ENCODE measurements at regions not wholly inside any gene's neighbourhood (a gene's known extent, or its start where the extent isn't known, plus 50 kb on each side); places are given as distances from the start of the nearest gene placed in this dataset.

GRCh38 chr2:66273933-66274490, 160.9 kb upstream of the MEIS1 start:
- Histone ChIP-seq H3K36me3 (no peaks in the 10 kb centered on the region), H3K27ac (no peak overlapping the region), H3K4me3 (no peak overlapping the region), H3K9me3 (no peaks in the 10 kb centered on the region), H3K4me1 (ENCODE audit: control insufficient read depth in 1 of 2, low read depth in 2 of 2) (no peaks in the 10 kb centered on the region), H3K27me3 (replicated peaks; ENCODE audit: insufficient read depth) (peaks cover 4% of the 10 kb centered on the region)
- ATAC-seq (ENCODE audit: insufficient number of reproducible peaks, low FRiP score, low read depth): no peak
- TF ChIP-seq CTCF (IDR thresholded peaks at IDR 0.05): no peak
- DNase-seq (ENCODE audit: low spot score): no peak

GRCh38 chr2:66272751-66273150, 162.2 kb upstream of the MEIS1 start:
- Histone ChIP-seq H3K9me3 (no peaks in the 10 kb centered on the region), H3K4me1 (ENCODE audit: control insufficient read depth in 1 of 2, low read depth in 2 of 2) (no peaks in the 10 kb centered on the region), H3K4me3 (no peak overlapping the region), H3K36me3 (no peaks in the 10 kb centered on the region), H3K27ac (no peak overlapping the region), H3K27me3 (replicated peaks; ENCODE audit: insufficient read depth) (no peaks in the 10 kb centered on the region)
- no peak for DNase-seq (ENCODE audit: low spot score)
- no peak for ATAC-seq (ENCODE audit: insufficient number of reproducible peaks, low FRiP score, low read depth)
- TF ChIP-seq CTCF (IDR thresholded peaks at IDR 0.05): no peak

- Histone ChIP-seq H3K27me3 (replicated peaks; ENCODE audit: insufficient read depth) (no peaks in the 10 kb centered on the region), H3K27ac (no peak overlapping the region), H3K36me3 (no peaks in the 10 kb centered on the region), H3K9me3 (no peaks in the 10 kb centered on the region), H3K4me3 (no peak overlapping the region), H3K4me1 (ENCODE audit: control insufficient read depth in 1 of 2, low read depth in 2 of 2) (no peaks in the 10 kb centered on the region)
- ATAC-seq (ENCODE audit: insufficient number of reproducible peaks, low FRiP score, low read depth): no peak
- DNase-seq (ENCODE audit: low spot score): no peak
- no peak for TF ChIP-seq CTCF (IDR thresholded peaks at IDR 0.05)
These were observed 163.1 kb upstream of the MEIS1 start for GRCh38 chr2:66271777-66272176.

- Histone ChIP-seq H3K36me3 (no peaks in the 10 kb centered on the region), H3K4me3 (no peak overlapping the region), H3K4me1 (ENCODE audit: control insufficient read depth in 1 of 2, low read depth in 2 of 2) (no peaks in the 10 kb centered on the region), H3K9me3 (no peaks in the 10 kb centered on the region), H3K27ac (no peak overlapping the region), H3K27me3 (replicated peaks; ENCODE audit: insufficient read depth) (no peaks in the 10 kb centered on the region)
- DNase-seq (ENCODE audit: low spot score): no peak
- no peak for ATAC-seq (ENCODE audit: insufficient number of reproducible peaks, low FRiP score, low read depth)
- no peak for TF ChIP-seq CTCF (IDR thresholded peaks at IDR 0.05)
These were observed 164.7 kb upstream of the MEIS1 start for GRCh38 chr2:66270247-66270646.

- no peak for DNase-seq (ENCODE audit: low spot score)
- no peak for TF ChIP-seq CTCF (IDR thresholded peaks at IDR 0.05)
- Histone ChIP-seq H3K4me3 (no peak overlapping the region), H3K27ac (no peak overlapping the region), H3K36me3 (no peaks in the 10 kb centered on the region), H3K27me3 (replicated peaks; ENCODE audit: insufficient read depth) (no peaks in the 10 kb centered on the region), H3K9me3 (no peaks in the 10 kb centered on the region), H3K4me1 (ENCODE audit: control insufficient read depth in 1 of 2, low read depth in 2 of 2) (no peaks in the 10 kb centered on the region)
- ATAC-seq (ENCODE audit: insufficient number of reproducible peaks, low FRiP score, low read depth): no peak
These were observed 165.8 kb upstream of the MEIS1 start for GRCh38 chr2:66269166-66269565.
